SK-N-SH (cell line): ENCODE measurements at regions not wholly inside any gene's neighbourhood (a gene's known extent, or its start where the extent isn't known, plus 50 kb on each side); places are given as distances from the start of the nearest gene placed in this dataset.

Source experiments
- CTCF ChIA-PET: fragments of 300-600, 350-600 bp; formaldehyde crosslinking; extraction: SDS; loops from one replicate; lab custom pipeline; 2021; lab: Yijun Ruan, JAX
- POLR2A ChIA-PET: fragments of 350-600 bp; sonication (Branson Sonifier 250); formaldehyde crosslinking; extraction: SDS; loops from one replicate; lab custom pipeline; 2020; ENCODE audit warnings: antibody characterized with exemption, inconsistent platforms; lab: Yijun Ruan, JAX
- DNase-seq: peaks from one replicate; pipeline ENCODE4 v3.0.0; 2012
- H2AFZ ChIP-seq: fragments of 200-600 bp; sonication (generic); 2 replicates; pipeline ENCODE4 v1.8.1; 2016; ENCODE audit warnings: antibody characterized with exemption, mild to moderate bottlenecking, low read depth
- H3F3A ChIP-seq: fragments of 200-600 bp; sonication (generic); replicated peaks from 2 replicates; pipeline ENCODE3; 2016; ENCODE audit warnings: antibody characterized with exemption, mild to moderate bottlenecking; ENCODE audit not compliant: insufficient read depth
- H3K27ac ChIP-seq, 2 experiments: fragments of 200-500 bp in 1 of 2; fragments of 200-600 bp in 1 of 2; sonication (Bioruptor generic) in 1 of 2; sonication (generic), shearing (Covaris generic) in 1 of 2; 2 replicates each; pipeline versions ENCODE4 v1.5.1 to v1.6.1; 2014 to 2016; ENCODE audit warnings: low read depth in 2 of 2, inconsistent platforms in 1 of 2, low read length in 1 of 2, mild to moderate bottlenecking in 1 of 2, mixed read lengths in 1 of 2
- H3K27me3 ChIP-seq: fragments of 200-600 bp; sonication (generic), shearing (Covaris generic); 2 replicates; pipeline ENCODE4 v1.6.1; 2016; ENCODE audit warnings: mixed run types; ENCODE audit not compliant: insufficient read depth
- H3K36me3 ChIP-seq, 2 experiments: fragments of 200-500 bp in 1 of 2; fragments of 200-600 bp in 1 of 2; sonication (Bioruptor generic) in 1 of 2; sonication (generic) in 1 of 2; replicated peaks in 1 of 2; 2 replicates each; pipeline versions ENCODE3 to v1.5.1; 2014 to 2016; ENCODE audit warnings: low read length in 1 of 2, mild to moderate bottlenecking in 1 of 2; ENCODE audit not compliant: insufficient read depth in 2 of 2, control insufficient read depth in 1 of 2
- H3K4me1 ChIP-seq, 2 experiments: fragments of 200-500 bp in 1 of 2; fragments of 200-600 bp in 1 of 2; sonication (Bioruptor generic) in 1 of 2; sonication (generic), shearing (Covaris generic) in 1 of 2; 2 replicates each; pipeline versions ENCODE4 v1.5.1 to v1.6.1; 2014 to 2016; ENCODE audit warnings: low read depth in 1 of 2, low read length in 1 of 2, mixed run types in 1 of 2; ENCODE audit not compliant: insufficient read depth in 2 of 2, control insufficient read depth in 1 of 2
- H3K4me2 ChIP-seq: fragments of 200-600 bp; sonication (generic), shearing (Covaris generic); 2 replicates; pipeline ENCODE4 v1.6.1; 2017; ENCODE audit warnings: mixed run types
- H3K4me3 ChIP-seq, 2 experiments: fragments of 200-500 bp in 1 of 2; fragments of 200-600 bp in 1 of 2; sonication (Bioruptor generic) in 1 of 2; sonication (generic), shearing (Covaris generic) in 1 of 2; 2 replicates each; pipeline versions ENCODE4 v1.5.1 to v1.8.1; 2014 to 2016; ENCODE audit warnings: low read depth in 2 of 2, inconsistent platforms in 1 of 2, low read length in 1 of 2, mild to moderate bottlenecking in 1 of 2, mixed read lengths in 1 of 2, moderate library complexity in 1 of 2
- H3K79me2 ChIP-seq: fragments of 200-600 bp; sonication (generic); 2 replicates; pipeline ENCODE4 v1.8.1; 2017; ENCODE audit warnings: mild to moderate bottlenecking; ENCODE audit not compliant: insufficient read depth
- H3K9ac ChIP-seq: fragments of 200-600 bp; sonication (generic); 2 replicates; pipeline ENCODE4 v1.6.1; 2017; ENCODE audit warnings: mixed run types
- H3K9me2 ChIP-seq: fragments of 200-600 bp; sonication (generic); 2 replicates; pipeline ENCODE4 v1.6.1; 2017; ENCODE audit warnings: mixed run types
- H3K9me3 ChIP-seq: fragments of 200-600 bp; sonication (generic); 2 replicates; pipeline ENCODE4 v1.6.1; 2017; ENCODE audit warnings: mixed run types, mild to moderate bottlenecking, moderate library complexity
- H4K20me1 ChIP-seq: fragments of 200-600 bp; sonication (generic); 2 replicates; pipeline ENCODE4 v1.6.1; 2017; ENCODE audit warnings: mild to moderate bottlenecking, mixed run types; ENCODE audit not compliant: insufficient read depth
- CHD2 ChIP-seq: fragments of 150-350 bp; IDR thresholded peaks from 2 replicates; pipeline ENCODE4 v1.6.1; 2018; ENCODE audit warnings: low read length; ENCODE audit not compliant: partially characterized antibody
- CTCF ChIP-seq: fragments of 200-600 bp; sonication (generic); IDR thresholded peaks from 2 replicates; pipeline ENCODE4 v1.6.1; 2017; ENCODE audit warnings: antibody characterized with exemption, mild to moderate bottlenecking, moderate library complexity
- ELF1 ChIP-seq: IDR thresholded peaks from 2 replicates; pipeline ENCODE4 v1.4.0; 2012
- FOXJ3 ChIP-seq: sonication (generic); formaldehyde crosslinking; IDR thresholded peaks from 2 replicates; pipeline ENCODE4 v1.5.1; 2020; ENCODE audit warnings: mild to moderate bottlenecking, missing genetic modification reagents
- GATA2 ChIP-seq: sonication (generic); formaldehyde crosslinking; IDR thresholded peaks from 2 replicates; pipeline ENCODE4 v1.5.0; 2020; ENCODE audit warnings: mild to moderate bottlenecking, missing genetic modification reagents
- MAX ChIP-seq: IDR thresholded peaks from 2 replicates; pipeline ENCODE4 v1.4.0; 2012; ENCODE audit warnings: low read depth
- MXI1 ChIP-seq: IDR thresholded peaks from 2 replicates; pipeline ENCODE4 v1.6.1; 2012; ENCODE audit warnings: mild to moderate bottlenecking, low read depth, low read length, improper control_type of control experiment
- NFIC ChIP-seq: IDR thresholded peaks from 2 replicates; pipeline ENCODE4 v1.4.0; 2012; ENCODE audit warnings: borderline replicate concordance
- PBX3 ChIP-seq: IDR thresholded peaks from 2 replicates; pipeline ENCODE4; 2012
- REST ChIP-seq: IDR thresholded peaks from 2 replicates; pipeline ENCODE4 v1.6.1; 2012; ENCODE audit warnings: mild to moderate bottlenecking, low read depth, low read length, moderate library complexity
- RFX5 ChIP-seq: IDR thresholded peaks from 2 replicates; pipeline ENCODE4 v1.6.1; 2012; ENCODE audit warnings: mild to moderate bottlenecking, improper control_type of control experiment, low read length
- TAF1 ChIP-seq: IDR thresholded peaks from 2 replicates; pipeline ENCODE4 v1.6.1; 2012; ENCODE audit warnings: low read depth, mild to moderate bottlenecking, low read length, moderate library complexity, borderline replicate concordance
- TCF12 ChIP-seq: IDR thresholded peaks from 2 replicates; pipeline ENCODE4 v1.4.0; 2012
- USF1 ChIP-seq: IDR thresholded peaks from 2 replicates; pipeline ENCODE4 v1.4.0; 2012; ENCODE audit warnings: low read depth, borderline replicate concordance
- YY1 ChIP-seq: IDR thresholded peaks from 2 replicates; pipeline ENCODE4 v1.4.0; 2012; ENCODE audit warnings: low read depth, mild to moderate bottlenecking
- ZBTB33 ChIP-seq: IDR thresholded peaks from 2 replicates; pipeline ENCODE4 v1.4.0; 2012; ENCODE audit warnings: low read depth, borderline replicate concordance
- WGBS: methylation state at CpG from one replicate; pipeline ENCODE4 v1.1.6; 2017; ENCODE audit warnings: low lambda C conversion rate; 5-methylcytosine and 5-hydroxymethylcytosine counted together

- no peak overlapping the region for H3K27ac ChIP-seq
- no peaks in the 10 kb centered on the region for H3K9me3 ChIP-seq
- DNase-seq = no peak
- H3K27me3 ChIP-seq = peaks cover 19% of the 10 kb centered on the region
- CTCF ChIA-PET = no interaction called here
- H3K36me3 ChIP-seq = no peaks in the 10 kb centered on the region
- H2AFZ ChIP-seq = no peak overlapping the region
- H3K4me1 ChIP-seq = no peaks in the 10 kb centered on the region
- no peaks in the 10 kb centered on the region for H4K20me1 ChIP-seq
- H3K9ac ChIP-seq = no peak overlapping the region
- no peak overlapping the region for H3K4me2 ChIP-seq
- no peaks in the 10 kb centered on the region for H3K79me2 ChIP-seq
- H3F3A ChIP-seq = no peaks in the 10 kb centered on the region
- POLR2A ChIA-PET = no interaction called here
- H3K4me3 ChIP-seq = no peak overlapping the region
- H3K9me2 ChIP-seq = no peaks in the 10 kb centered on the region
- WGBS = 31% methylated on average over 3 of the region's 3 CpGs
- TF ChIP-seq ZBTB33 (no peak), MAX (no peak), REST (no peak), YY1 (no peak), TCF12 (no peak), ELF1 (no peak), NFIC (no peak), PBX3 (no peak), GATA2 (CRISPR knock-in tag) (no peak), CTCF (no peak), CHD2 (no peak), TAF1 (no peak), MXI1 (no peak), FOXJ3 (CRISPR knock-in tag) (no peak), USF1 (no peak), RFX5 (no peak)
These were observed 241.0 kb upstream of the POU3F1 start for GRCh38 chr1:38287547-38287946.
